Keratinocyte (primary cell): ENCODE measurements at regions not wholly inside any gene's neighbourhood (a gene's known extent, or its start where the extent isn't known, plus 50 kb on each side); places are given as distances from the start of the nearest gene placed in this dataset.

Source experiments
- DNase-seq: peaks from one replicate; pipeline ENCODE4 v3.0.0-alpha.2; 2011; ENCODE audit warnings: low read depth, missing footprints, low spot score
- FAIRE-seq: peaks from 2 replicates; lab custom pipeline; 2011; peaks lifted over from hg19 to GRCh38; lab: Jason Lieb, UNC
- H2AFZ ChIP-seq: 2 replicates; pipeline ENCODE4 v1.6.0; 2012; ENCODE audit warnings: low read length, control low read depth, inconsistent platforms; ENCODE audit not compliant: control insufficient read depth
- H3K27ac ChIP-seq: 2 replicates; pipeline ENCODE4 v1.5.1; 2011; ENCODE audit warnings: low read length; ENCODE audit not compliant: control insufficient read depth, insufficient read depth
- H3K27me3 ChIP-seq: 3 replicates; pipeline ENCODE4 v1.6.0; 2011; ENCODE audit warnings: low read length; ENCODE audit not compliant: control insufficient read depth, insufficient read depth; ENCODE audit errors: extremely low read depth
- H3K36me3 ChIP-seq, 2 experiments: 2 replicates in 1 of 2; 3 replicates in 1 of 2; pipeline ENCODE4 v1.5.1; 2011; ENCODE audit warnings: low read length in 2 of 2, mild to moderate bottlenecking in 1 of 2; ENCODE audit not compliant: control insufficient read depth in 2 of 2, insufficient read depth in 2 of 2; ENCODE audit errors: extremely low read depth in 1 of 2
- H3K4me1 ChIP-seq: 3 replicates; pipeline ENCODE4 v1.5.1; 2011; ENCODE audit warnings: low read length; ENCODE audit not compliant: control insufficient read depth, insufficient read depth; ENCODE audit errors: extremely low read depth
- H3K4me2 ChIP-seq: 3 replicates; pipeline ENCODE4 v1.6.0; 2011; ENCODE audit warnings: low read depth, low read length; ENCODE audit not compliant: control insufficient read depth, insufficient read depth; ENCODE audit errors: extremely low read depth
- H3K4me3 ChIP-seq, 3 experiments: fragments of 200-600 bp in 1 of 3; sonication (generic) in 1 of 3; 2 replicates in 2 of 3; 3 replicates in 1 of 3; pipeline ENCODE4 v1.5.1; 2011 to 2016; ENCODE audit warnings: low read length in 3 of 3, mild to moderate bottlenecking in 3 of 3, control low read depth in 2 of 3, inconsistent platforms in 1 of 3, low read depth in 1 of 3, mixed read lengths in 1 of 3, mixed run types in 1 of 3, moderate library complexity in 1 of 3; ENCODE audit not compliant: control insufficient read depth in 2 of 3, insufficient read depth in 2 of 3; ENCODE audit errors: extremely low read depth in 1 of 3
- H3K79me2 ChIP-seq: 2 replicates; pipeline ENCODE4 v1.6.0; 2012; ENCODE audit warnings: low read length; ENCODE audit not compliant: control insufficient read depth, insufficient read depth
- H3K9ac ChIP-seq: 3 replicates; pipeline ENCODE4 v1.6.0; 2011; ENCODE audit warnings: low read length; ENCODE audit not compliant: control insufficient read depth, insufficient read depth; ENCODE audit errors: extremely low read depth
- H3K9me1 ChIP-seq: 3 replicates; pipeline ENCODE4 v1.6.0; 2011; ENCODE audit warnings: low read length; ENCODE audit not compliant: control insufficient read depth, insufficient read depth; ENCODE audit errors: extremely low read depth
- H3K9me3 ChIP-seq: 2 replicates; pipeline ENCODE4 v1.5.1; 2012; ENCODE audit warnings: low read depth, low read length; ENCODE audit not compliant: control insufficient read depth
- H4K20me1 ChIP-seq: 3 replicates; pipeline ENCODE4 v1.6.0; 2011; ENCODE audit warnings: low read length; ENCODE audit not compliant: control insufficient read depth, insufficient read depth; ENCODE audit errors: extremely low read depth
- CTCF ChIP-seq, 3 experiments: IDR thresholded peaks in 1 of 3; conservative IDR thresholded peaks in 1 of 3; optimal IDR thresholded peaks in 1 of 3; 2 replicates in 2 of 3; 3 replicates in 1 of 3; pipeline versions ENCODE3 to v1.5.1; 2011; ENCODE audit warnings: low read length in 3 of 3, mild to moderate bottlenecking in 3 of 3, moderate library complexity in 2 of 3, control low read depth in 1 of 3, inconsistent platforms in 1 of 3; ENCODE audit not compliant: insufficient read depth in 2 of 3; ENCODE audit errors: extremely low read depth in 1 of 3
- EZH2 ChIP-seq: IDR thresholded peaks from one replicate; pipeline ENCODE4 v1.6.1; 2012; ENCODE audit warnings: inconsistent platforms, mild to moderate bottlenecking, low read length, moderate library complexity
- dilution Hi-C: fragments of 300-500 bp; cut with MboI; formaldehyde crosslinking; loops from one replicate; pipeline ENCODE4 v1.7.0; 2020; ENCODE audit warnings: low sequenced_read_pairs; ENCODE audit not compliant: extremely low pct_ligation_motif_present

GRCh38 chr15:47331829-47332393 is 385.4 kb upstream of the SEMA6D start:
- no peak overlapping the region for H2AFZ ChIP-seq
- no peak overlapping the region for H3K27ac ChIP-seq
- no peaks in the 10 kb centered on the region for H4K20me1 ChIP-seq
- H3K9me3 ChIP-seq, result no peaks in the 10 kb centered on the region
- no peak overlapping the region for H3K9ac ChIP-seq
- DNase-seq (no peak), FAIRE-seq (no peak)
- H3K9me1 ChIP-seq, result no peaks in the 10 kb centered on the region
- dilution Hi-C loops, result no loop called here
- no peaks in the 10 kb centered on the region for H3K36me3 ChIP-seq
- no peaks in the 10 kb centered on the region for H3K4me1 ChIP-seq
- H3K27me3 ChIP-seq, result no peaks in the 10 kb centered on the region
- no peak for TF ChIP-seq EZH2
- no peak for TF ChIP-seq CTCF (optimal IDR thresholded peaks at IDR 0.05 in 1 of 3, IDR thresholded peaks at IDR 0.05 in 1 of 3, conservative IDR thresholded peaks at IDR 0.05 in 1 of 3; ENCODE audit: extremely low read depth in 1 of 3, insufficient read depth in 2 of 3, low read length in 3 of 3)
- no peaks in the 10 kb centered on the region for H3K79me2 ChIP-seq
- no peak overlapping the region for H3K4me3 ChIP-seq
- H3K4me2 ChIP-seq, result no peak overlapping the region

DNA sequence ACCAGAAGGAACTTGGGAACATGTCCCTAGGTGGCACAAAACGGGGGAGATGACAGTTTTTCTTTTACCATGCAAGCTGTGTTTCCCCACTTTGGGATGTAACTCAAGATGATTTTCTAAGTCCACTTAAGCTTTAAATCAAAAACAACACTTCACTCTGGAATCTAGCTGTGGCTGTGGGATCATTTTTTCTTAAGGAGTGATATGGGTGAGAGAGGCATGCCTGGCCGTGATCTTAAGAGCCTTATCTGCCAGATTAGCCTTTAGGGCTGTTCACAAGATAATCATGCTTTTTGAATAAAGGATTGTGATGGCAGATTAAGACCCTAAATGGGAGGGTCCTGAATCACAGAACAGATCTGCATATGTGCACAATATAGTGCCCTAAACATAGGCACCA is 384.8 kb upstream of the SEMA6D start:
- no peak for FAIRE-seq
- no peaks in the 10 kb centered on the region for H3K27me3 ChIP-seq
- no peak for DNase-seq
- no peaks in the 10 kb centered on the region for H3K79me2 ChIP-seq
- no peaks in the 10 kb centered on the region for H3K4me1 ChIP-seq
- dilution Hi-C loops, result no loop called here
- H3K36me3 ChIP-seq, result no peaks in the 10 kb centered on the region
- H3K4me2 ChIP-seq, result no peak overlapping the region
- H2AFZ ChIP-seq, result no peak overlapping the region
- H3K27ac ChIP-seq, result no peak overlapping the region
- H3K9me3 ChIP-seq, result no peaks in the 10 kb centered on the region
- no peaks in the 10 kb centered on the region for H4K20me1 ChIP-seq
- no peak overlapping the region for H3K9ac ChIP-seq
- no peak overlapping the region for H3K4me3 ChIP-seq
- no peak for TF ChIP-seq EZH2
- no peaks in the 10 kb centered on the region for H3K9me1 ChIP-seq

DNA sequence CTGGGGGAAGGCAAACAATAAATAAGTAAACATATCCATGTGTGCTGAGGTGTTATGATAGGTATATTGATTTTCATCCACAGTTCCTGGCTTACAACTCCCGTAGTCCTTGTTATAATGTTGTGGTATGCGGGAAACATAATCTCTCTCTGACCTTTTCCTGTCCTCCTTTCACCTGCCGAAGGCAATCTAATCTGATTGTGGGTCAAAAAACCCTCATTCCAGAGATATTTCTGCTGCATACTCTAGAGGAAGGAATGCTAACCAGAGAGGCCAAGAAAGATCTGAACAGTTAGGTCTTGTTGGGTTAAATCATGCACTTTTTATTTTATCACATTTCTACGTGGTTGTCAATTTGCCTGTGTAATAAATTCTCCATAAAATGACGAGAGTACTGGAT is 383.6 kb upstream of the SEMA6D start:
- no peaks in the 10 kb centered on the region for H3K27me3 ChIP-seq
- H2AFZ ChIP-seq, result no peak overlapping the region
- dilution Hi-C loops, result no loop called here
- no peak overlapping the region for H3K4me3 ChIP-seq
- no peaks in the 10 kb centered on the region for H4K20me1 ChIP-seq
- FAIRE-seq, result no peak
- no peak for DNase-seq
- H3K4me1 ChIP-seq, result no peaks in the 10 kb centered on the region
- H3K36me3 ChIP-seq, result no peaks in the 10 kb centered on the region
- no peak for TF ChIP-seq CTCF (optimal IDR thresholded peaks at IDR 0.05 in 1 of 3, IDR thresholded peaks at IDR 0.05 in 1 of 3, conservative IDR thresholded peaks at IDR 0.05 in 1 of 3; ENCODE audit: extremely low read depth in 1 of 3, insufficient read depth in 2 of 3, low read length in 3 of 3)
- TF ChIP-seq EZH2, result no peak
- no peaks in the 10 kb centered on the region for H3K9me3 ChIP-seq
- no peaks in the 10 kb centered on the region for H3K79me2 ChIP-seq
- H3K9me1 ChIP-seq, result no peaks in the 10 kb centered on the region
- no peak overlapping the region for H3K27ac ChIP-seq
- no peak overlapping the region for H3K4me2 ChIP-seq
- H3K9ac ChIP-seq, result no peak overlapping the region
